Nephron progenitor cell (in vitro differentiated cells): ENCODE measurements at regions not wholly inside any gene's neighbourhood (a gene's known extent, or its start where the extent isn't known, plus 50 kb on each side); places are given as distances from the start of the nearest gene placed in this dataset.
A peak's percentile ranks its signal among the peaks of the same experiment; 100 is the strongest.

Experiments used
- DNase-seq: peaks from one replicate; pipeline ENCODE4 v3.0.0; 2021
- H3K27ac Mint-ChIP-seq: 2 replicates; pipeline ENCODE4 v1.8.0; 2021; ENCODE audit warnings: mild to moderate bottlenecking, moderate library complexity, mixed read lengths
- H3K27me3 Mint-ChIP-seq: 2 replicates; pipeline ENCODE4 v1.8.0; 2021; ENCODE audit warnings: mild to moderate bottlenecking, low read depth, mixed read lengths; ENCODE audit not compliant: poor library complexity
- H3K36me3 Mint-ChIP-seq: 2 replicates; pipeline ENCODE4 v1.8.0; 2021; ENCODE audit warnings: low read depth, mixed read lengths
- H3K4me1 Mint-ChIP-seq: 2 replicates; pipeline ENCODE4 v1.8.0; 2021; ENCODE audit warnings: mixed read lengths
- H3K4me3 Mint-ChIP-seq: 2 replicates; pipeline ENCODE4 v1.8.0; 2021; ENCODE audit warnings: mild to moderate bottlenecking, moderate library complexity, mixed read lengths
- H3K9me3 Mint-ChIP-seq: 2 replicates; pipeline ENCODE4 v1.8.0; 2021; ENCODE audit warnings: mild to moderate bottlenecking, moderate library complexity, mixed read lengths
- CTCF ChIP-seq: fragments of 200-600 bp; sonication (generic); IDR thresholded peaks from 2 replicates; pipeline ENCODE4 v1.5.0; 2021; ENCODE audit warnings: antibody characterized with exemption

DNA sequence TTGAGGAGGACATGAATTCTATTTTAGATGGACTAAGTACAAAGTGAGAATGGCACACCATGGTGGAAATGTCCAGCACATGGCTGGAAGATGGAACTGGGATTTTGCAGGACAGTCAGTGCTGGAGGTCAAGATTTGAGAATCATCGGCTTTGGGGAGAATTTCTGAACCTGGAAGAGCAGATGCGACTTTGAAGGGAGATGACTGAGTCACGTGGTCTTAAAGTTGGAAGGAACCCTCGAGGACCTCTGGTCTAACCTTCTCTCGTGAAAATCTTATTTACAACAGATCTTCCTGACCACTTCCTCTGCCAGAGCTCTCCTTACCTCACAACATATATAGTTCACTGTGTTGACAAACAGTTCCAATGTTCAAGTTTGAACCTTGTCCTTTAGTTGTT lies 415.4 kb downstream of the ATP23 start:
- DNase-seq = no peak
- Mint-ChIP-seq H3K27me3 (no peaks in the 10 kb centered on the region), H3K4me3 (no peak overlapping the region), H3K4me1 (no peaks in the 10 kb centered on the region), H3K27ac (no peak overlapping the region), H3K9me3 (no peaks in the 10 kb centered on the region), H3K36me3 (no peaks in the 10 kb centered on the region)
- TF ChIP-seq CTCF = no peak

- Mint-ChIP-seq H3K27ac (no peak overlapping the region), H3K4me3 (no peak overlapping the region), H3K4me1 (no peaks in the 10 kb centered on the region), H3K27me3 (peaks cover 6% of the 10 kb centered on the region), H3K36me3 (no peaks in the 10 kb centered on the region), H3K9me3 (no peaks in the 10 kb centered on the region)
- no peak for TF ChIP-seq CTCF
- DNase-seq = no peak
Measured at GRCh38 chr12:58357511-58357910, 416.1 kb downstream of the ATP23 start.

DNA sequence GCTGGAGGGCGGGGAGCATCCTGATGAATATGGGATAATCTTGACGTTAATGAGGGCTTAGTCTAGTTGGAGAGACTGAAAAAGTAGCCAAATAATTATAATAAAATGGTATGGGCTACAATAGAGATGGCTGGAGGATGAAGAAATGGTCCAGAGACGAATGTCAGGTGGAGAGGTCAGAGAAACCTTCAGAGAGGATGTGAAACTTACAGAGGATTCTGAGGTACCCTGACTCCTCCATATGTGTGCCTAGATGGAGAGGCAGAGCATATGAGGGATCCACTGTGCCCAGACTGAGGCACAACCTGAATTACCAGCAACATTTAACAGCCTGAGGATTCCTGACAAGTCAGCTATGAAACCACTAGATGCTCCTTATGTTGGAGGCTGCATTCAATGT lies 417.0 kb downstream of the ATP23 start:
- no peak for TF ChIP-seq CTCF
- no peak for DNase-seq
- no peak overlapping the region for H3K27ac Mint-ChIP-seq
- H3K27me3 Mint-ChIP-seq = peaks cover 8% of the 10 kb centered on the region
- H3K4me3 Mint-ChIP-seq = no peak overlapping the region
- H3K36me3 Mint-ChIP-seq = no peaks in the 10 kb centered on the region
- H3K9me3 Mint-ChIP-seq = no peaks in the 10 kb centered on the region
- H3K4me1 Mint-ChIP-seq = no peaks in the 10 kb centered on the region

GRCh38 chr12:58359084-58359483 lies 417.7 kb downstream of the ATP23 start:
- DNase-seq = no peak
- Mint-ChIP-seq H3K36me3 (no peaks in the 10 kb centered on the region), H3K27ac (no peak overlapping the region), H3K4me1 (no peaks in the 10 kb centered on the region), H3K9me3 (no peaks in the 10 kb centered on the region), H3K27me3 (peaks cover 8% of the 10 kb centered on the region), H3K4me3 (no peak overlapping the region)
- no peak for TF ChIP-seq CTCF

- Mint-ChIP-seq H3K9me3 (no peaks in the 10 kb centered on the region), H3K27ac (no peak overlapping the region), H3K36me3 (no peaks in the 10 kb centered on the region), H3K27me3 (peaks cover 12% of the 10 kb centered on the region), H3K4me3 (no peak overlapping the region), H3K4me1 (peaks cover 15% of the 10 kb centered on the region)
- no peak for DNase-seq
- TF ChIP-seq CTCF = no peak
Measured at GRCh38 chr12:58361056-58361455, 419.7 kb downstream of the ATP23 start.

- Mint-ChIP-seq H3K4me1 (peaks cover 28% of the 10 kb centered on the region), H3K9me3 (no peaks in the 10 kb centered on the region), H3K36me3 (no peaks in the 10 kb centered on the region), H3K27me3 (peaks cover 12% of the 10 kb centered on the region), H3K4me3 (no peak overlapping the region), H3K27ac (peak overlapping the region; percentile 27)
- DNase-seq = no peak
- TF ChIP-seq CTCF = no peak
Measured at GRCh38 chr12:58363971-58364370, 422.6 kb downstream of the ATP23 start.
